ENCODE measurements at regions not wholly inside any gene's neighbourhood (a gene's known extent, or its start where the extent isn't known, plus 50 kb on each side); places are given as distances from the start of the nearest gene placed in this dataset.

- DNase-seq (no peak), ATAC-seq (no peak)
- TF ChIP-seq, protein P1, sequence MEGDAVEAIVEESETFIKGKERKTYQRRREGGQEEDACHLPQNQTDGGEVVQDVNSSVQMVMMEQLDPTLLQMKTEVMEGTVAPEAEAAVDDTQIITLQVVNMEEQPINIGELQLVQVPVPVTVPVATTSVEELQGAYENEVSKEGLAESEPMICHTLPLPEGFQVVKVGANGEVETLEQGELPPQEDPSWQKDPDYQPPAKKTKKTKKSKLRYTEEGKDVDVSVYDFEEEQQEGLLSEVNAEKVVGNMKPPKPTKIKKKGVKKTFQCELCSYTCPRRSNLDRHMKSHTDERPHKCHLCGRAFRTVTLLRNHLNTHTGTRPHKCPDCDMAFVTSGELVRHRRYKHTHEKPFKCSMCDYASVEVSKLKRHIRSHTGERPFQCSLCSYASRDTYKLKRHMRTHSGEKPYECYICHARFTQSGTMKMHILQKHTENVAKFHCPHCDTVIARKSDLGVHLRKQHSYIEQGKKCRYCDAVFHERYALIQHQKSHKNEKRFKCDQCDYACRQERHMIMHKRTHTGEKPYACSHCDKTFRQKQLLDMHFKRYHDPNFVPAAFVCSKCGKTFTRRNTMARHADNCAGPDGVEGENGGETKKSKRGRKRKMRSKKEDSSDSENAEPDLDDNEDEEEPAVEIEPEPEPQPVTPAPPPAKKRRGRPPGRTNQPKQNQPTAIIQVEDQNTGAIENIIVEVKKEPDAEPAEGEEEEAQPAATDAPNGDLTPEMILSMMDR (IDR thresholded peaks at IDR 0.05), result no peak
- intact Hi-C loops (cut with micrococcal nuclease), result no loop called here
- H3K27me3 Mint-ChIP-seq, result peaks cover 9% of the 10 kb centered on the region
- ChIA-PET POLR2A (no interaction called here), CTCF (no interaction called here)
- H3K4me1 Mint-ChIP-seq (ENCODE audit: low read depth), result no peaks in the 10 kb centered on the region
- H3K4me3 Mint-ChIP-seq, result no peak overlapping the region
- no peak overlapping the region for H3K27ac Mint-ChIP-seq
- no peaks in the 10 kb centered on the region for H3K9me3 Mint-ChIP-seq
- H3K36me3 Mint-ChIP-seq (ENCODE audit: low read depth), result no peaks in the 10 kb centered on the region
Observed at GRCh38 chr18:57273194-57273593, 79.2 kb upstream of the ST8SIA3 start.

DNA sequence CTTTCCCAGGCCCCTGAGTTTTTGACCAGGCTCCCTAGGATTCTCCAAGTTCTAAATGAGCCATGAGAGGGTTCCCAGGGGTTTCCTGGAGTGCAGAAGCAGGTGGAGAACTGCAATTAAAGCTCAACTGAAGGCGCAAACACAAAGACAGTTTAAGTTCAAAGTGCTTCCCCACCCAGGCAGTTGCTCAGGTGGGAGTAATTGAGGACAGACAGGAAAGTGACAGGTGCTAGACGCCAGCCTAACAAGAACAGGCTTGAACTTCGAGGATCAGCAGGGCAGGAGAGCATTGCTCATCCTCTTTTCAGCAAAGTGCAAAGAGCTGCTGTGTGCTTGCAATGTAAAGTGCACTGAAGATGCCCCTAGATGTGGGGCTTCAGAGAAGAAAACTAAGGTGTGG, 77.2 kb upstream of the ST8SIA3 start:
- Mint-ChIP-seq H3K27me3 (peaks cover 11% of the 10 kb centered on the region), H3K36me3 (ENCODE audit: low read depth) (no peaks in the 10 kb centered on the region), H3K4me3 (no peak overlapping the region), H3K9me3 (no peaks in the 10 kb centered on the region), H3K4me1 (ENCODE audit: low read depth) (no peaks in the 10 kb centered on the region), H3K27ac (no peak overlapping the region)
- no peak for DNase-seq
- ChIA-PET POLR2A (no interaction called here), CTCF (no interaction called here)
- TF ChIP-seq, protein P1 (IDR thresholded peaks at IDR 0.05), result no peak
- no peak for ATAC-seq
- intact Hi-C loops (cut with micrococcal nuclease), result no loop called here

DNA sequence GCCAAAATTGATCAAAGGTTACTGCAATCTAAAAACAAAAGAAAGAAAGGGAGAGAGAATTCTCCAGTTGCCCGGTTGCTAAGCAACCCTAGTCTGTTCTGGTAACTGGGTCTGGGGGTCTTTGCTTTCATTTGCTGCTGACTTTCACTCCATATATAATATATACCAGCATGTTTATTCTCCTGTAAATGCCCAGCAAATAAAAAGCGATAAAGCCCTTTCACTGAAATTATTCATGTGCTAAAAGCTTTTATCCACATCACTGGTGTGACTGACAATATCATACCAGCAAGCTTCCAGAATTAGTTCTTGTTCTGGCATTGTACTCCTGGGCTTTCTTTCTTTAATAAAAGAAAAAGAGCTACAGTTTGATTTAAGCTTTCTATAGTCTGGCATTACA, 75.5 kb upstream of the ST8SIA3 start:
- Mint-ChIP-seq H3K4me3 (no peak overlapping the region), H3K9me3 (no peaks in the 10 kb centered on the region), H3K27ac (no peak overlapping the region), H3K4me1 (ENCODE audit: low read depth) (no peaks in the 10 kb centered on the region), H3K27me3 (peaks cover 9% of the 10 kb centered on the region), H3K36me3 (ENCODE audit: low read depth) (no peaks in the 10 kb centered on the region)
- TF ChIP-seq, protein P1 (IDR thresholded peaks at IDR 0.05), result no peak
- ChIA-PET CTCF (no interaction called here), POLR2A (no interaction called here)
- DNase-seq, result no peak
- intact Hi-C loops (cut with micrococcal nuclease), result no loop called here
- no peak for ATAC-seq

DNA sequence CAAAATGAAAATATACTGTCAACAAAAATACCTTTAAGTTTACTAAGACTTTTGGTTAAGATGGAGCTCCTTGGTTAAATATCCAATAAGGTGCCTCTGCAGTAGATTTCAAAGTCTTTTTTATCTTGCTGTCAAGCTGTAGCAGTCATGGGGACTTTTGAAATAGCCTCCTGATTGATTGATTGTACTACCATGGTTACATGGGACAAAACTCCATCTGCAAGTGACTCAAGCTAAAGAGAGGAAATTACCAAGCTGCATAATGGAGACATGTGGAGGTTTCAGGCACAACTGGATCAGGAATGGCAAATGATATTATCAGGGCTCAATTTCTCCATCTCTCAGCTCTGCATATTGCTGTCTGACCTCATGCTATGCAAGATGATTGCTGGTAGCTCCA, 73.4 kb upstream of the ST8SIA3 start:
- no peak for ATAC-seq
- Mint-ChIP-seq H3K4me1 (ENCODE audit: low read depth) (no peaks in the 10 kb centered on the region), H3K9me3 (no peaks in the 10 kb centered on the region)

DNA sequence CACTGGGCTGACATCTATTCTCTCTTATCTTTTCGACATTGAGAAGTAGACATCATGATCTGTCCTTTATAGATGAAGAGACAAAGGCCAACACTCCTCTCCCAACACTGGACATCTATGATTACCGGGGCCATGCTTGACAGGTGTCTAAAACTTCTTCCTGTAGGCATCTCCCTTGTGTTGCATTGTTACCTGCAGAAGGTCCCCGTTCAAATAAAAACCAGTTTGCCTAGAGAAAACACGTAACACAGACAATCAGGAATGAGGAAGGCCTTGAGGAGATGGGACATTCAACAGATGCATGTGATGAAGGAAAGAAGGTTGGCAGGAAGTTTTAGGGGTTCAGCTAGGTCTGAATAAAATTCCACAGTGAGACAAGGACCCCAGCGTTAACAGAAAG, 70.8 kb upstream of the ST8SIA3 start:
- no peak overlapping the region for H3K27ac Mint-ChIP-seq
- TF ChIP-seq, protein P1 (IDR thresholded peaks at IDR 0.05), result no peak
- H3K27me3 Mint-ChIP-seq, result peaks cover 7% of the 10 kb centered on the region
- no peaks in the 10 kb centered on the region for H3K4me1 Mint-ChIP-seq (ENCODE audit: low read depth)
- no peaks in the 10 kb centered on the region for H3K9me3 Mint-ChIP-seq
- no peak overlapping the region for H3K4me3 Mint-ChIP-seq
- H3K36me3 Mint-ChIP-seq (ENCODE audit: low read depth), result no peaks in the 10 kb centered on the region
- ChIA-PET POLR2A (interaction anchor here (0.6 kb wide), 1 partner anchor 193 kb away, joined by 6 read pairs; no protein-coding TSS in a partner anchor), CTCF (no interaction called here)
- DNase-seq (no peak), ATAC-seq (no peak)
- intact Hi-C loops (cut with micrococcal nuclease), result no loop called here

More for the DNA sequence above, 73.4 kb upstream of the ST8SIA3 start:
- H3K27me3 Mint-ChIP-seq, result peaks cover 4% of the 10 kb centered on the region
- TF ChIP-seq, protein P1 (IDR thresholded peaks at IDR 0.05), result no peak
- intact Hi-C loops (cut with micrococcal nuclease), result no loop called here
- no peaks in the 10 kb centered on the region for H3K36me3 Mint-ChIP-seq (ENCODE audit: low read depth)
- no peak for DNase-seq
- POLR2A ChIA-PET, result no interaction called here
- CTCF ChIA-PET, result no interaction called here
- H3K27ac Mint-ChIP-seq, result no peak overlapping the region
- no peak overlapping the region for H3K4me3 Mint-ChIP-seq

All from activated CD8-positive, alpha-beta T cell treated with anti-CD3 and anti-CD28 coated beads for 36 hours (primary cell).